NOMO-1 (cell line): ENCODE measurements at regions not wholly inside any gene's neighbourhood (a gene's known extent, or its start where the extent isn't known, plus 50 kb on each side); places are given as distances from the start of the nearest gene placed in this dataset.

ENCODE experiments used
- DNase-seq, 2 experiments: peaks; one replicate each; lab custom pipeline; 2025; ENCODE audit not compliant: unreplicated experiment in 2 of 2; lab: John Stamatoyannopoulos, UW

- DNase-seq = no peak
Observed at GRCh38 chr2:2859732-2860131, 517.9 kb downstream of the EIPR1 start.

- DNase-seq = no peak
Observed at GRCh38 chr2:2859164-2859563, 518.5 kb downstream of the EIPR1 start.

GRCh38 chr2:2856723-2857415, 520.7 kb downstream of the EIPR1 start:
- no peak for DNase-seq

GRCh38 chr2:2855297-2855696, 522.3 kb downstream of the EIPR1 start:
- no peak for DNase-seq

- no peak for DNase-seq
Observed at GRCh38 chr2:2853346-2853745, 522.3 kb upstream of the MYT1L start.

GRCh38 chr2:2851806-2852777, 521.0 kb upstream of the MYT1L start:
- DNase-seq = no peak

- no peak for DNase-seq
Observed at GRCh38 chr2:2851316-2851715, 520.2 kb upstream of the MYT1L start.

- no peak for DNase-seq
Observed at GRCh38 chr2:2850859-2851258, 519.8 kb upstream of the MYT1L start.

GRCh38 chr2:2850218-2850755, 519.2 kb upstream of the MYT1L start:
- no peak for DNase-seq

GRCh38 chr2:2849464-2850217, 518.6 kb upstream of the MYT1L start:
- no peak for DNase-seq

- no peak for DNase-seq
Observed at GRCh38 chr2:2848621-2849333, 517.7 kb upstream of the MYT1L start.

- DNase-seq = no peak
Observed at GRCh38 chr2:2848198-2848597, 517.1 kb upstream of the MYT1L start.

GRCh38 chr2:2847209-2847676, 516.2 kb upstream of the MYT1L start:
- DNase-seq = no peak

GRCh38 chr2:2846332-2847208, 515.5 kb upstream of the MYT1L start:
- no peak for DNase-seq

- DNase-seq = no peak
Observed at GRCh38 chr2:2845806-2846315, 514.8 kb upstream of the MYT1L start.

- DNase-seq = no peak
Observed at GRCh38 chr2:2845267-2845666, 514.2 kb upstream of the MYT1L start.

- no peak for DNase-seq
Observed at GRCh38 chr2:2843969-2844548, 513.0 kb upstream of the MYT1L start.

- no peak for DNase-seq
Observed at GRCh38 chr2:2842466-2842865, 511.4 kb upstream of the MYT1L start.
